GM23338 (cell line): ENCODE measurements at regions not wholly inside any gene's neighbourhood (a gene's known extent, or its start where the extent isn't known, plus 50 kb on each side); places are given as distances from the start of the nearest gene placed in this dataset.

Experiments used
- ATAC-seq: fragments of 200-7000 bp; cut with Tn5 transposase; 3 replicates; pipeline ENCODE4 v1.9.1; 2020
- DNase-seq: peaks from one replicate; pipeline ENCODE4 v3.0.0-alpha.2; 2015; ENCODE audit warnings: low spot score
- H2AFZ ChIP-seq: fragments of 200-600 bp; sonication (generic); 2 replicates; pipeline ENCODE4 v1.8.0; 2016; ENCODE audit warnings: antibody characterized with exemption, mild to moderate bottlenecking, moderate library complexity
- H3F3A ChIP-seq: fragments of 200-600 bp; sonication (generic); replicated peaks from 2 replicates; pipeline ENCODE4 v1.8.0; 2017; ENCODE audit warnings: antibody characterized with exemption, mixed run types, low read depth
- H3K27ac ChIP-seq: fragments of 200-600 bp; sonication (generic); 2 replicates; pipeline ENCODE4 v1.6.1; 2016; ENCODE audit warnings: low read depth
- H3K27me3 ChIP-seq: fragments of 200-600 bp; sonication (generic); 2 replicates; pipeline ENCODE4 v1.8.0; 2016; ENCODE audit warnings: mild to moderate bottlenecking, mixed run types, moderate library complexity; ENCODE audit not compliant: insufficient read depth
- H3K36me3 ChIP-seq: fragments of 200-600 bp; sonication (generic); 2 replicates; pipeline ENCODE4 v1.8.0; 2016; ENCODE audit warnings: mild to moderate bottlenecking; ENCODE audit not compliant: insufficient read depth
- H3K4me1 ChIP-seq: fragments of 200-600 bp; sonication (generic); 2 replicates; pipeline ENCODE4 v1.8.0; 2016; ENCODE audit warnings: mild to moderate bottlenecking, moderate library complexity; ENCODE audit not compliant: insufficient read depth
- H3K4me2 ChIP-seq: fragments of 200-600 bp; sonication (generic); 2 replicates; pipeline ENCODE4 v1.7.1; 2017; ENCODE audit warnings: mixed run types
- H3K4me3 ChIP-seq: fragments of 200-600 bp; sonication (generic); 2 replicates; pipeline ENCODE4 v1.6.1; 2016; ENCODE audit warnings: mixed run types
- H3K79me2 ChIP-seq: fragments of 200-600 bp; sonication (generic); replicated peaks from 2 replicates; pipeline ENCODE4 v1.8.0; 2017; ENCODE audit warnings: mild to moderate bottlenecking; ENCODE audit not compliant: insufficient read depth
- H3K9me2 ChIP-seq: fragments of 200-600 bp; sonication (generic); 2 replicates; pipeline ENCODE4 v1.8.0; 2017; ENCODE audit not compliant: insufficient read depth
- H4K20me1 ChIP-seq: fragments of 200-600 bp; sonication (generic); replicated peaks from 2 replicates; pipeline ENCODE4 v1.8.0; 2017; ENCODE audit warnings: mild to moderate bottlenecking; ENCODE audit not compliant: insufficient read depth
- H3K27ac Mint-ChIP-seq: 2 replicates; pipeline ENCODE4 v1.8.0; 2020; ENCODE audit warnings: inconsistent platforms, mild to moderate bottlenecking, moderate library complexity, mixed read lengths
- H3K27me3 Mint-ChIP-seq: 3 replicates; pipeline ENCODE4 v1.8.0; 2022; ENCODE audit warnings: low read depth, mild to moderate bottlenecking, moderate library complexity, mixed read lengths, inconsistent platforms; ENCODE audit not compliant: insufficient read depth, poor library complexity
- H3K36me3 Mint-ChIP-seq: 3 replicates; pipeline ENCODE4 v1.8.0; 2021; ENCODE audit warnings: low read depth, mild to moderate bottlenecking, inconsistent platforms, moderate library complexity, mixed read lengths
- H3K4me1 Mint-ChIP-seq: 3 replicates; pipeline ENCODE4 v1.8.0; 2020; ENCODE audit warnings: mild to moderate bottlenecking, inconsistent platforms, mixed read lengths
- H3K4me3 Mint-ChIP-seq: 3 replicates; pipeline ENCODE4 v1.8.0; 2021; ENCODE audit warnings: moderate library complexity, mild to moderate bottlenecking, inconsistent platforms, mixed read lengths
- H3K9me3 Mint-ChIP-seq: 3 replicates; pipeline ENCODE4 v1.8.0; 2020; ENCODE audit warnings: moderate library complexity, mild to moderate bottlenecking, inconsistent platforms, mixed read lengths
- CREB1 ChIP-seq: fragments of 250-450 bp; sonication (Bioruptor Pico); IDR thresholded peaks from 2 replicates; pipeline ENCODE4 v1.5.0; 2020; ENCODE audit warnings: low read depth, mild to moderate bottlenecking, moderate library complexity
- CTCF ChIP-seq, 2 experiments: fragments of 200-600 bp in 1 of 2; sonication (generic) in 1 of 2; conservative IDR thresholded peaks; 2 replicates each; pipeline versions ENCODE4 v1.5.1 to v1.6.1; 2016 to 2017; ENCODE audit warnings: antibody characterized with exemption in 2 of 2, low read depth in 2 of 2, mild to moderate bottlenecking in 2 of 2, moderate library complexity in 1 of 2
- ETS1 ChIP-seq: IDR thresholded peaks from 2 replicates; pipeline ENCODE4 v1.6.1; 2016; ENCODE audit warnings: antibody characterized with exemption
- EZH2 ChIP-seq: fragments of 200-600 bp; sonication (generic); IDR thresholded peaks from one replicate; pipeline ENCODE4 v1.8.0; 2017; ENCODE audit warnings: antibody characterized with exemption, mild to moderate bottlenecking, low read depth; ENCODE audit not compliant: unreplicated experiment
- EZH2phosphoT487 ChIP-seq: fragments of 200-600 bp; sonication (generic); IDR thresholded peaks from one replicate; pipeline ENCODE4 v1.8.1; 2018; ENCODE audit warnings: antibody characterized with exemption; ENCODE audit not compliant: unreplicated experiment
- NANOG ChIP-seq: IDR thresholded peaks from 2 replicates; pipeline ENCODE4 v1.6.1; 2016; ENCODE audit warnings: antibody characterized with exemption, borderline replicate concordance
- POLR2AphosphoS5 ChIP-seq: IDR thresholded peaks from 2 replicates; pipeline ENCODE4 v1.6.1; 2016; ENCODE audit warnings: antibody characterized with exemption, low read depth
- REST ChIP-seq: IDR thresholded peaks from one replicate; pipeline ENCODE4 v1.6.1; 2018; ENCODE audit warnings: antibody characterized with exemption; ENCODE audit not compliant: unreplicated experiment
- STAT1 ChIP-seq: IDR thresholded peaks from one replicate; pipeline ENCODE4 v1.6.1; 2016; ENCODE audit warnings: antibody characterized with exemption; ENCODE audit not compliant: unreplicated experiment
- ZNF114 ChIP-seq: fragments of 250-450 bp; sonication (Bioruptor Pico); IDR thresholded peaks from 2 replicates; pipeline ENCODE4 v1.5.0; 2020; ENCODE audit warnings: mild to moderate bottlenecking, moderate library complexity

GRCh38 chr9:113660196-113660595, 196.7 kb downstream of the RGS3 start:
- no peaks in the 10 kb centered on the region for H3K9me2 ChIP-seq
- ATAC-seq: no peak
- H3K4me1 Mint-ChIP-seq: peaks cover 12% of the 10 kb centered on the region
- H3K4me3 Mint-ChIP-seq: no peak overlapping the region
- no peaks in the 10 kb centered on the region for H3K36me3 Mint-ChIP-seq
- H3K4me1 ChIP-seq: peaks cover 1% of the 10 kb centered on the region; the same call in 1 of the 2 replicates
- peaks cover 11% of the 10 kb centered on the region for H3K27me3 Mint-ChIP-seq
- no peaks in the 10 kb centered on the region for H4K20me1 ChIP-seq
- H3K36me3 ChIP-seq: no peaks in the 10 kb centered on the region
- no peaks in the 10 kb centered on the region for H3K27me3 ChIP-seq
- H3F3A ChIP-seq: 0 out of 2 replicates have a peak, but pooled peaks cover 5% of the 10 kb centered on the region
- no peak overlapping the region for H3K27ac Mint-ChIP-seq
- no peaks in the 10 kb centered on the region for H3K79me2 ChIP-seq
- H2AFZ ChIP-seq: no peak overlapping the region
- no peak overlapping the region for H3K4me2 ChIP-seq
- DNase-seq: no peak
- TF ChIP-seq POLR2AphosphoS5: no peak
- TF ChIP-seq STAT1: no peak
- TF ChIP-seq REST: no peak
- no peak for TF ChIP-seq EZH2phosphoT487
- TF ChIP-seq CTCF (conservative IDR thresholded peaks at IDR 0.05; ENCODE audit: low read depth in 2 of 2): no peak
- no peak for TF ChIP-seq CREB1
- TF ChIP-seq EZH2: no peak
- TF ChIP-seq ETS1: no peak
- TF ChIP-seq NANOG: no peak
- TF ChIP-seq ZNF114 (CRISPR knock-in tag): no peak
- H3K4me3 ChIP-seq: no peak overlapping the region
- no peak overlapping the region for H3K27ac ChIP-seq
- H3K9me3 Mint-ChIP-seq: no peaks in the 10 kb centered on the region

GRCh38 chr9:113661074-113661473, 197.5 kb downstream of the RGS3 start:
- Mint-ChIP-seq H3K4me3 (no peak overlapping the region), H3K4me1 (peaks cover 12% of the 10 kb centered on the region), H3K27me3 (peaks cover 6% of the 10 kb centered on the region), H3K27ac (no peak overlapping the region), H3K36me3 (no peaks in the 10 kb centered on the region), H3K9me3 (no peaks in the 10 kb centered on the region)
- Histone ChIP-seq H3F3A (0 out of 2 replicates have a peak, but pooled peaks cover 5% of the 10 kb centered on the region), H3K27ac (no peak overlapping the region), H4K20me1 (no peaks in the 10 kb centered on the region), H3K4me1 (no peaks in the 10 kb centered on the region; the same call in 1 of the 2 replicates), H3K4me3 (no peak overlapping the region), H3K9me2 (no peaks in the 10 kb centered on the region), H3K27me3 (no peaks in the 10 kb centered on the region), H2AFZ (no peak overlapping the region), H3K79me2 (no peaks in the 10 kb centered on the region), H3K4me2 (no peak overlapping the region), H3K36me3 (no peaks in the 10 kb centered on the region)
- no peak for DNase-seq
- no peak for ATAC-seq
- no peak for TF ChIP-seq EZH2phosphoT487
- TF ChIP-seq ETS1: no peak
